Cerebellar cortex (tissue), 1 donor: ENCODE measurements at regions not wholly inside any gene's neighbourhood (a gene's known extent, or its start where the extent isn't known, plus 50 kb on each side); places are given as distances from the start of the nearest gene placed in this dataset.
"Not testable (repeated sequence)": the region's sequence is repeated elsewhere in the genome, so short reads cannot be mapped to it uniquely, and the experiment has no call there.

ENCODE experiments used
- DNase-seq: peaks from one replicate; pipeline ENCODE4 v3.0.0-alpha.2; 2015; ENCODE audit warnings: low spot score

DNA sequence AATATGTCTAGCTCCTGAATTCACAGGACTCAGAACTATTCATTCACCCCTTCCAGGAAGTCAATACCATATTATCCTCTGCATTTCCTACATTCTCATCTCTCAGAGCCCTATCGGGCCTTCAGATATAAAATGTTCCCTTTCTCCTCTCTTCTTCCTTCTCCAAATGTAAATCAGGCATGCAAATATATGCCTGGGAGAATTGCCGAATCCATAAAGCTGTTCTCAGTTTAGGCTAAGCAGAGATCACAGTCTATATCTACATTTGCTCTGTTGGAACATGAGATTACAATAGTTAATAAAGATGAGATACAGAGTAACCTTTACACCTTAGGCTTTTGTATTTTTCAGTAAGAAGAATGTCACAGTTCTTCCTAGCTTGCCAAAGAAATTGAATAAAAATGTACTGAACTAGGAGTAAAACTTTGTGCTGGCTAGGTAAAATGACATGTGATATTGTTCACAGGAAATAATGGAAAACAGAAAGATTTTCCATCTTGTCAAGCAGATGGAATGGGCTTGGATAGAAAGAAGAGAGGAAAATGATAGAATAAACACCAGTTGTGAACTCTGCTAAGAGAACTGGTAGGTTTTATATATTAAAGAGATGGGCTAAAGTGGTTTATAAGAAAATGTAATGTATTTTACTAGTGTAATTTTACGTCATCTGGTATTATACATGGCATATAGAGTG lies 161.5 kb downstream of the NRIP1 start:
- DNase-seq: no peak

GRCh38 chr21:14901482-14901958 lies 163.3 kb downstream of the NRIP1 start:
- no peak for DNase-seq

DNA sequence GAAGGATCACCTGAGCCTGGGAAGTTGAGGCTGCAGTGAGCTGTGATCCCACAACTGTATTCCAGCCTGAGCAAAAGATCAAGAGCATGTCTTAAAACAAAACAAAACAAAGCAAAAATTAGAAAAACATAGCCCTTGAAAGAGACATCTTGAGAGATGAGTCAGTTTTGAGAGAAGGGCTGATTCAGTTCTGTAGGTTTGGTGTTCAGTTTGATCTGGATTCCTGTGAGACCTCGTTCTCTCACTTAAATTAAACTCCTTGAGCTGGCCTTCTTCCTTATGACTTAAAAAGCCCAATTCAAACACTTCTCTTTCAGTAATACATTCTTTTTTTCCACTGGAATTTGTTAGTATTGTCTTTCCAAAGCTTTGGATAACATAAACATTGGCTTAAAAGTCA lies 164.2 kb downstream of the NRIP1 start:
- DNase-seq: no peak

- no peak for DNase-seq
Measured at GRCh38 chr21:14900058-14900457, 164.7 kb downstream of the NRIP1 start.

- no peak for DNase-seq
Measured at GRCh38 chr21:14895792-14896191, 169.0 kb downstream of the NRIP1 start.

DNA sequence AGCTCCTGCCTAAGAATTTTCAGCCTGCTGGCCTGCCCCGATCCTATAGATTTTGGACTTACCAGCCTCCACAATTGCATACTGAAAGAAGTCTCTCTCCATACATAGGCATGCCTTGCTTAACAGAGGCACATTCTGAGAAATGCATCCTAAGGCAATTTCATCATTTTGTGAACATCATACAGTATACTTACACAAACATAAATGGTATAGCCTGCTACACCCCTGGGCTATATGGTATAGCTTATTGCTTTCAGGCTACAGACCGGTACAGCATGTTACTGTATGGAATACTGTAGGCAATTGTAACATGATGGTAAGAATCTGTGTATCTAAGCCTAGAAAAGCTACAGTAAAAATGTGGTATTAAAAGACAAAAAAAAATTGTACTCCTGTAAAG lies 174.7 kb downstream of the NRIP1 start:
- no peak for DNase-seq

DNA sequence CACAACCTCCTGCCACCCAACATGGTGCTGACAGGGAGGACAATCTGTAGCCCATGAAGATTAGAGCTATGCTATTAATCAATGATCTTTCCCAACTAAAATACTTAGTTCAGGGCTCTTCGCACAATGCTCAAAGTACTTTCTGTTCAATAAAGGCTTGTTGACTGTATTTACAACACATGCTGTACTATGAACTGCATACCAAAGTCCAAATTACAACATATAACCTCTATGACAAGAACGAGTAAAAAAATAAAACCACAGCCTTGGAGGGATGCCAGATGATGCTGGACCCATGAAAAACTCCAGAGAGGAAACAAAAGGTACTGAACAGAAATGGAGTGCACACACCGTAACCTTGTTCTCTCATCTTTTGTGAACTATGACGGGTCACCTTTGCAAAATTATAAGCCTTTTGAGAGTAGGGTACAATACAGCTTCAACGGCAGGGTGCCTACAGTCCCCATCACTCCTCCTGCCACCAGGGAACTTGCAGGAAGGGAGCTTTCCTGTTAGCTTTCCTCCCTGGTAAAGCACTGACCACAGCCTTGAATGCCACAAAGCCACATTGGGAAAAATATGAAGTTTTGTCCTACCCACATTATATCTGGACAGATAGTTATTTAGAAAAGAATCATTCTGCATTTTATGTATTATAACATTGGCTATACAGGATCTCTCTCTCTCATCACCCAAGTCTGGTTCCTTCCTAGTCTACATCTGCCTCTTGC lies 175.6 kb downstream of the NRIP1 start:
- no peak for DNase-seq

DNA sequence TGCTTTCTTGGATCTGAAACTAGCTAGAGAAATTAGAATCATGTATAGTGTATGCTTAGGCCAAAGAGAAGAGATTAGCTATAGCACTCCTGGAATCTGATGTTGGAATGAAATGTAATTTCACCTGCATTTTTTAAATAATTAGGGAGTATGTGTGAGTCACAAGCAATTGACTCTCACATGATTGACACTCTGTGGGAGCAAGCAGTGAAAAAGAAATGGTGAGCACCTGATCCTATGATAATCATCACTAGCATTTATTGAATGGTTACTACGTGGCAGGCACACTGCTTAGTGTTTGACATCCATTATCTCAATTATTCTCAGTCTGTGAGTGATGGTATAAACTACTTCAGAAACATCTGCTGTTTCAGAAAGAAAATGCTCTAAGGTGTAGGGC lies 176.6 kb downstream of the NRIP1 start:
- peak; percentile 64 for DNase-seq

DNA sequence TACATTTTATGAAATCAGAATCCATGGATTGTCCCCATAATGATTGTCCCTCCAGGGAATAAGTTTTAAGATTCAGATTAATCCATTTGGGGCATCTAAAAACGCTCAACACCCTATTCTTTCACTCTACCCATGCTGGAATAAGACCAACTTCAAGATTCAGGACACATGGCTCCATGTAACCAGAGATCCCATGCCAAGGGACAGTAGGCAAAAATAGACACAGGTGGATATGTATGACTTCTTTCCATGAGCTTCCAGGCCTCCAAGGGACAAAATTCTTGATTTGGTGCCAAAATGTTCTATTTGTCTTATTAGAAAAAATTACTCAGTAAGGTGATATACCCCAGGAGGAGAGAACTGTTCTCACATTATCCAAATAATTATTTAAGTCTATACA lies 178.8 kb downstream of the NRIP1 start:
- peak; percentile 69 for DNase-seq

DNA sequence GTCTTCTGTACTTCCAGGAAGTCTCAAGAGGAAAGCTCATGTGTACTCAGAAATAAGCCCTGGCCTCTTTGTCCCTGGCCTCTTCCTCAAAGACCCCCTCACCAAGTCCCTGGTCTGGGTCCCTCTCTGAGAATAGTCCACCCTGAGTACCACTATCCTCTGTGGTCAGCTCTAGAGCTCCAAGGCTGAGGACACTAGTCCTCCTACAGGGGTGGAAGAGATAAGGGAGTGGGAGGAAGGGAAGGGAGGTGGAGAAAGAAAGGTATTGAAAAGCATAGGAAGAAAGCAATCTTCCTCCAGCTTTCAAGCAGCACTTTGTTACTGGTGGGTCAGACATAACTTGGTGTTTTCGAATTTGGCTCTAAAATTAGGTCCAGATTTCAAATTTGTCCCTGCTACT lies 181.4 kb downstream of the NRIP1 start:
- DNase-seq: no peak

DNA sequence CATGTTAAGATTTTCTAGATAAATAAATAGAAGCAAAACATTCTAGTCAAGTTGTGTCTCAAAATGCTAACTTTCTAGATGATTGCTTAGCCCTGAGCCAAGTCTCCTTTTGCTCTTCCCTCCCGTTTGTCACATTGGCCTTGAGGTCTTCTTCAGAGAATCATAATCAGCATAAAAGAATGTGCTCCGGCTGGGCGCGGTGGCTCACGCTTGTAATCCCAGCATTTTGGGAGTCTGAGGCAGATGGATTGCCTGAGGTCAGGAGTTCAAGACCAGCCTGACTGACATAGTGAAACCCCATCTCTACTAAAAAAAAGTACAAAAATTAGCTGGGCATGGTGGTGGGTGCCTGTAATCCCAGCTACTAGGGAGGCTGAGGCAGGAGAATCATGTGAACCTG lies 182.3 kb downstream of the NRIP1 start:
- not testable (repeated sequence) for DNase-seq

- no peak for DNase-seq
Measured at GRCh38 chr21:14881863-14882499, 182.8 kb downstream of the NRIP1 start.

DNA sequence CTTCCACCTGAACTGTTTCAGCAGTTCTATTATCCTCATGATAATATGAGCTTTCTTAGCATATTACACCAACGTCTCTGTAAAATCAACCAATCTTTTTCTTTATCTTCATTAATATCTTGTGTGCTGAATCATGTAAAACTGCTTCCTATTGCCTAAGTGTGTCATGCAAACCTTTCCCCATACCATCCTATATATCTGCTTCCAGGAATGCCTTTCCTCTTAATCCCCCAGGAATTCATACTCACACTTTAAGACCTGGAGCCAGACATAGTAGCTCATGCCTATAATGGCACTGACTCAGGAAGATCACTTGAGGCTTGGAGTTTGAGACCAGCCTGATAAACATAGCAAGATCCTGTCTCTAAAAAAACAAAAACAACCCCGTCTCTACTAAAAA lies 183.9 kb downstream of the NRIP1 start:
- no peak for DNase-seq

- no peak for DNase-seq
Measured at GRCh38 chr21:14879458-14879857, 185.3 kb downstream of the NRIP1 start.

DNA sequence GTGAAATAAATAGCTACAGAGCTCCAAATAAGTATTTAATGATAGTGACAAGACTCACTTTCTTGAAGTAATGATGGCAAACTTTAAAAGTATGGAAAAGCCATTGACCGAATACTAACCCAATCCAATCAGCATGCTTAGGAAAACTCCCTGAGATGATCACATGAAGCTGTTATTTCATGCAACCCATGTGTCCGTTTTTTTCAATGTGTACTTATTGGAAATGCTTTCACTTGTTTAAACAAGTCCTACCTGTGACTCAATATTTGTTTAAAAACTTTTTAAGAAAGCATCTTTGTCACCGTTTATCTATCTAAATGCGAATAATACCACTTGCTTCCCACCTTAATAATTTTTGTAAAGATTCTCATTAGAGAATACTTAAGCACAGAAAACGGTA lies 185.8 kb downstream of the NRIP1 start:
- DNase-seq: no peak

GRCh38 chr21:14877581-14878228 lies 187.1 kb downstream of the NRIP1 start:
- peak; percentile 73 for DNase-seq

- DNase-seq: peak; percentile 74
Measured at GRCh38 chr21:14876524-14876840, 188.3 kb downstream of the NRIP1 start.

DNA sequence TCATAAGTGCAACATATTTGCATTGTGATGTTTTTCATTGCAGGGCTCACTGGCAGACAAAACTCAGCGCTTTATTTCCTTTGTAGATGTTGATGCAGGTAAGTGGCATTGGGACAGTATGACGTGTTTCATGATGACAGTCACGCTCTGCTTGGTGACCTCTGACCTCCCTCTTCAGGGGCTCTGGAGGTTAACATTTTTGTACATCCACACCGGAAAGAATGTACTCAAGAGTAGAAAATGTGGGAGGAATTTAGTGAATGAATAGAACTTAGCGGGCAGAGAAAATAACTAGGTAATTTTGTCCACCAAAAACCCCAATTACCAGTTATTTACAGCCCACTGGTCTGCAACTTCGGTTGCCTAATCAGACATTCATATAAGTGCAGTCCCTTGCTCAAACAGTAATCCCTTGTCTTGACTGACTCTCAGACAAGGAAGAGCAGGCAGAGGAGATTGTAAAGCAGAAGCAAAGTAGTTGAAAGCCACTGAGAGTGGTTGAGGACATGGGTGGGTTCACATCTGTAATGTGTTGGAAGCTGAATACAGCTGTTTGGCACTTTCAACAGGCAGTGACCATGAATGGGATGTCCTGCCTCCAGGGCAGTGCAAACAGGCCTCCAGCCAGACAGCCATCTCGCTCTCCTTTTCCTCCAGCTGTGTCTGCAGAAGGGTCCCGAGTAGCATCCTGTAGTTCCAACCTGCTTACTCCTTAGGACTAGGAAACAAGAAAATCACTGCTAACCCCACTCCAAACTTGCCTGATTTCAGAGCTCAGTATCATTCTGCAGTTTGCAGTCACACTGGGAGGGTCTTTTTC lies 188.9 kb downstream of the NRIP1 start:
- DNase-seq: peak; percentile 60

GRCh38 chr21:14875186-14875585 lies 189.6 kb downstream of the NRIP1 start:
- no peak for DNase-seq

DNA sequence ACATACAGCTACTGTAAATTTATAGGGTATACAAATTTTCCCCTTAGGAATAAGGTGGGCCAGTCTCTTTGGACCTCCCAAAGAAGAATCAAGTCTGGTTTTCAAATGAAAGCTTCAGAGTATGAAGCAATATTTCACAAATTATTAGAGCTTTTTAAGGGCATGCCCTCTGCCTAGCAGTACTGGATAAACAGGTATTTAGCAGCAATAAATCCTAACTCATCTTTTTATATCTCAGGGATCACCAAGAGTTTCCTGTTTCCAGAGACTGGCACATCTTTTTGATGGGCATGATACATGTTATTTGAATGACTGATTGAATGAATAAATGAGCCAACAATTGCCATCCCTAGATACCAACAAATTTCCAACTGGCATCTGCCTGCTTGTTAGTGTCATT lies 190.4 kb downstream of the NRIP1 start:
- no peak for DNase-seq

- DNase-seq: no peak
Measured at GRCh38 chr21:14871861-14872260, 192.9 kb downstream of the NRIP1 start.

GRCh38 chr21:14870853-14871149 lies 194.0 kb downstream of the NRIP1 start:
- no peak for DNase-seq
